ENCODE measurements at regions not wholly inside any gene's neighbourhood (a gene's known extent, or its start where the extent isn't known, plus 50 kb on each side); places are given as distances from the start of the nearest gene placed in this dataset.
A peak's percentile ranks its signal among the peaks of the same experiment; 100 is the strongest.

- TF ChIP-seq POLR2A (IDR thresholded peaks at IDR 0.05) (no peak), CTCF (IDR thresholded peaks at IDR 0.05) (no peak)
Observed at GRCh38 chr22:49150801-49151221, 676.9 kb downstream of the BRD1 start.

GRCh38 chr22:49149721-49150608, 677.7 kb downstream of the BRD1 start:
- ATAC-seq (no peak), DNase-seq (peak in 1 of 5 donors; percentile 37)
- intact Hi-C loops (cut with DNase I) = no loop called here
- 52 to 75% (median 65%) methylated on average over 11 to 18 of the region's 18 CpGs for WGBS, 4 donors
- H3K9me3 ChIP-seq = peaks cover 0 to 12% (median 0%) of the 10 kb centered on the region in 12 donors
- TF ChIP-seq CTCF (IDR thresholded peaks at IDR 0.05) (no peak), POLR2A (IDR thresholded peaks at IDR 0.05) (no peak)
- H3K27ac ChIP-seq = no peak overlapping the region
- H3K36me3 ChIP-seq = no peaks in the 10 kb centered on the region
- no peak overlapping the region for H3K4me3 ChIP-seq
- peaks cover 0 to 29% (median 4%) of the 10 kb centered on the region in 9 donors for H3K27me3 ChIP-seq
- no peaks in the 10 kb centered on the region for H3K4me1 ChIP-seq

More at GRCh38 chr22:49150801-49151221, 676.9 kb downstream of the BRD1 start:
- peaks cover 0 to 3% (median 0%) of the 10 kb centered on the region in 12 donors for H3K9me3 ChIP-seq
- no peak overlapping the region for H3K27ac ChIP-seq
- DNase-seq (peak in 1 of 5 donors; percentile 48), ATAC-seq (no peak)
- WGBS, 4 donors = 64 to 83% (median 79%) methylated on average over 18 of the region's 18 CpGs
- no peak overlapping the region for H3K4me3 ChIP-seq
- no peaks in the 10 kb centered on the region for H3K4me1 ChIP-seq
- intact Hi-C loops (cut with DNase I) = no loop called here
- no peaks in the 10 kb centered on the region for H3K36me3 ChIP-seq
- H3K27me3 ChIP-seq = peaks cover 0 to 28% (median 4%) of the 10 kb centered on the region in 9 donors

- no peak for DNase-seq
- Histone ChIP-seq H3K27ac (no peak overlapping the region), H3K36me3 (no peaks in the 10 kb centered on the region), H3K4me3 (no peak overlapping the region), H3K4me1 (no peaks in the 10 kb centered on the region), H3K9me3 (peaks cover 0 to 12% (median 0%) of the 10 kb centered on the region in 12 donors), H3K27me3 (peaks cover 0 to 35% (median 4%) of the 10 kb centered on the region in 9 donors)
- no peak for TF ChIP-seq POLR2A (IDR thresholded peaks at IDR 0.05)
- no peak for TF ChIP-seq CTCF (IDR thresholded peaks at IDR 0.05)
- 69 to 82% (median 73%) methylated on average over 10 of the region's 10 CpGs for WGBS, 4 donors
- ATAC-seq = no peak
- intact Hi-C loops (cut with DNase I) = no loop called here
Observed at GRCh38 chr22:49148895-49149418, 678.7 kb downstream of the BRD1 start.

GRCh38 chr22:49147617-49148175, 680.0 kb downstream of the BRD1 start:
- Histone ChIP-seq H3K4me3 (no peak overlapping the region), H3K36me3 (no peaks in the 10 kb centered on the region), H3K27ac (no peak overlapping the region), H3K4me1 (no peaks in the 10 kb centered on the region), H3K27me3 (peaks cover 0 to 26% (median 0%) of the 10 kb centered on the region in 9 donors), H3K9me3 (peaks cover 0 to 12% (median 0%) of the 10 kb centered on the region in 12 donors)
- TF ChIP-seq CTCF (IDR thresholded peaks at IDR 0.05) (no peak), POLR2A (IDR thresholded peaks at IDR 0.05) (no peak)
- WGBS, 4 donors = 71 to 75% (median 75%) methylated on average over 15 of the region's 15 CpGs
- DNase-seq = peak in 1 of 5 donors; percentile 46
- intact Hi-C loops (cut with DNase I) = no loop called here
- no peak for ATAC-seq

Data from heart left ventricle (tissue), 16 donors.